SK-N-SH (cell line): ENCODE measurements at regions not wholly inside any gene's neighbourhood (a gene's known extent, or its start where the extent isn't known, plus 50 kb on each side); places are given as distances from the start of the nearest gene placed in this dataset.

Experiments
- CTCF ChIA-PET: fragments of 300-600, 350-600 bp; formaldehyde crosslinking; extraction: SDS; loops from one replicate; lab custom pipeline; 2021; lab: Yijun Ruan, JAX
- POLR2A ChIA-PET: fragments of 350-600 bp; sonication (Branson Sonifier 250); formaldehyde crosslinking; extraction: SDS; loops from one replicate; lab custom pipeline; 2020; ENCODE audit warnings: antibody characterized with exemption, inconsistent platforms; lab: Yijun Ruan, JAX
- DNase-seq: peaks from one replicate; pipeline ENCODE4 v3.0.0; 2012
- H2AFZ ChIP-seq: fragments of 200-600 bp; sonication (generic); 2 replicates; pipeline ENCODE4 v1.8.1; 2016; ENCODE audit warnings: antibody characterized with exemption, mild to moderate bottlenecking, low read depth
- H3F3A ChIP-seq: fragments of 200-600 bp; sonication (generic); replicated peaks from 2 replicates; pipeline ENCODE3; 2016; ENCODE audit warnings: antibody characterized with exemption, mild to moderate bottlenecking; ENCODE audit not compliant: insufficient read depth
- H3K27ac ChIP-seq, 2 experiments: fragments of 200-500 bp in 1 of 2; fragments of 200-600 bp in 1 of 2; sonication (Bioruptor generic) in 1 of 2; sonication (generic), shearing (Covaris generic) in 1 of 2; 2 replicates each; pipeline versions ENCODE4 v1.5.1 to v1.6.1; 2014 to 2016; ENCODE audit warnings: low read depth in 2 of 2, inconsistent platforms in 1 of 2, low read length in 1 of 2, mild to moderate bottlenecking in 1 of 2, mixed read lengths in 1 of 2
- H3K27me3 ChIP-seq: fragments of 200-600 bp; sonication (generic), shearing (Covaris generic); 2 replicates; pipeline ENCODE4 v1.6.1; 2016; ENCODE audit warnings: mixed run types; ENCODE audit not compliant: insufficient read depth
- H3K36me3 ChIP-seq, 2 experiments: fragments of 200-500 bp in 1 of 2; fragments of 200-600 bp in 1 of 2; sonication (Bioruptor generic) in 1 of 2; sonication (generic) in 1 of 2; replicated peaks in 1 of 2; 2 replicates each; pipeline versions ENCODE3 to v1.5.1; 2014 to 2016; ENCODE audit warnings: low read length in 1 of 2, mild to moderate bottlenecking in 1 of 2; ENCODE audit not compliant: insufficient read depth in 2 of 2, control insufficient read depth in 1 of 2
- H3K4me1 ChIP-seq, 2 experiments: fragments of 200-500 bp in 1 of 2; fragments of 200-600 bp in 1 of 2; sonication (Bioruptor generic) in 1 of 2; sonication (generic), shearing (Covaris generic) in 1 of 2; 2 replicates each; pipeline versions ENCODE4 v1.5.1 to v1.6.1; 2014 to 2016; ENCODE audit warnings: low read depth in 1 of 2, low read length in 1 of 2, mixed run types in 1 of 2; ENCODE audit not compliant: insufficient read depth in 2 of 2, control insufficient read depth in 1 of 2
- H3K4me2 ChIP-seq: fragments of 200-600 bp; sonication (generic), shearing (Covaris generic); 2 replicates; pipeline ENCODE4 v1.6.1; 2017; ENCODE audit warnings: mixed run types
- H3K4me3 ChIP-seq, 2 experiments: fragments of 200-500 bp in 1 of 2; fragments of 200-600 bp in 1 of 2; sonication (Bioruptor generic) in 1 of 2; sonication (generic), shearing (Covaris generic) in 1 of 2; 2 replicates each; pipeline versions ENCODE4 v1.5.1 to v1.8.1; 2014 to 2016; ENCODE audit warnings: low read depth in 2 of 2, inconsistent platforms in 1 of 2, low read length in 1 of 2, mild to moderate bottlenecking in 1 of 2, mixed read lengths in 1 of 2, moderate library complexity in 1 of 2
- H3K79me2 ChIP-seq: fragments of 200-600 bp; sonication (generic); 2 replicates; pipeline ENCODE4 v1.8.1; 2017; ENCODE audit warnings: mild to moderate bottlenecking; ENCODE audit not compliant: insufficient read depth
- H3K9ac ChIP-seq: fragments of 200-600 bp; sonication (generic); 2 replicates; pipeline ENCODE4 v1.6.1; 2017; ENCODE audit warnings: mixed run types
- H3K9me2 ChIP-seq: fragments of 200-600 bp; sonication (generic); 2 replicates; pipeline ENCODE4 v1.6.1; 2017; ENCODE audit warnings: mixed run types
- H3K9me3 ChIP-seq: fragments of 200-600 bp; sonication (generic); 2 replicates; pipeline ENCODE4 v1.6.1; 2017; ENCODE audit warnings: mixed run types, mild to moderate bottlenecking, moderate library complexity
- H4K20me1 ChIP-seq: fragments of 200-600 bp; sonication (generic); 2 replicates; pipeline ENCODE4 v1.6.1; 2017; ENCODE audit warnings: mild to moderate bottlenecking, mixed run types; ENCODE audit not compliant: insufficient read depth
- ELF1 ChIP-seq: IDR thresholded peaks from 2 replicates; pipeline ENCODE4 v1.4.0; 2012
- EZH2phosphoT487 ChIP-seq: fragments of 200-600 bp; sonication (generic); IDR thresholded peaks from 2 replicates; pipeline ENCODE4 v1.6.1; 2017; ENCODE audit warnings: low read depth, mixed run types, mild to moderate bottlenecking, antibody characterized with exemption, moderate library complexity, borderline replicate concordance
- FOXJ3 ChIP-seq: sonication (generic); formaldehyde crosslinking; IDR thresholded peaks from 2 replicates; pipeline ENCODE4 v1.5.1; 2020; ENCODE audit warnings: mild to moderate bottlenecking, missing genetic modification reagents
- FOXM1 ChIP-seq: IDR thresholded peaks from 2 replicates; pipeline ENCODE4 v1.4.0; 2012; ENCODE audit warnings: low read depth, mild to moderate bottlenecking
- GABPA ChIP-seq: IDR thresholded peaks from 2 replicates; pipeline ENCODE4 v1.4.0; 2012; ENCODE audit warnings: low read depth, mild to moderate bottlenecking
- JUND ChIP-seq: IDR thresholded peaks from 2 replicates; pipeline ENCODE4 v1.4.0; 2012
- MEF2A ChIP-seq: IDR thresholded peaks from 2 replicates; pipeline ENCODE4 v1.4.0; 2012; ENCODE audit warnings: low read depth, borderline replicate concordance
- NRF1 ChIP-seq: IDR thresholded peaks from 2 replicates; pipeline ENCODE4 v1.6.1; 2012; ENCODE audit warnings: low read depth, mild to moderate bottlenecking, low read length
- RCOR1 ChIP-seq: fragments of 150-350 bp; IDR thresholded peaks from 2 replicates; pipeline ENCODE4 v1.6.1; 2017; ENCODE audit warnings: antibody characterized with exemption, low read length
- SIN3A ChIP-seq: IDR thresholded peaks from 2 replicates; pipeline ENCODE4 v1.6.1; 2012; ENCODE audit warnings: low read depth, mild to moderate bottlenecking, low read length, moderate library complexity, borderline replicate concordance
- SMC3 ChIP-seq: IDR thresholded peaks from 2 replicates; pipeline ENCODE4 v1.6.1; 2012; ENCODE audit warnings: low read depth, low read length, improper control_type of control experiment
- TAF1 ChIP-seq: IDR thresholded peaks from 2 replicates; pipeline ENCODE4 v1.6.1; 2012; ENCODE audit warnings: low read depth, mild to moderate bottlenecking, low read length, moderate library complexity, borderline replicate concordance
- TEAD4 ChIP-seq: IDR thresholded peaks from 2 replicates; pipeline ENCODE4 v1.4.0; 2012; ENCODE audit warnings: mild to moderate bottlenecking, borderline replicate concordance; ENCODE audit not compliant: insufficient read depth
- YY1 ChIP-seq: IDR thresholded peaks from 2 replicates; pipeline ENCODE4 v1.4.0; 2012; ENCODE audit warnings: low read depth, mild to moderate bottlenecking
- WGBS: methylation state at CpG from one replicate; pipeline ENCODE4 v1.1.6; 2017; ENCODE audit warnings: low lambda C conversion rate; 5-methylcytosine and 5-hydroxymethylcytosine counted together
- TF ChIP-seq, protein P1 (sequence below): IDR thresholded peaks from 2 replicates; pipeline ENCODE4; 2012
- TF ChIP-seq, protein P2 (sequence below): fragments of 150-350 bp; IDR thresholded peaks from 2 replicates; pipeline ENCODE4 v1.6.1; 2017; ENCODE audit warnings: antibody characterized with exemption, low read length, low read depth, borderline replicate concordance
- TF ChIP-seq, protein P3 (sequence below): IDR thresholded peaks from 2 replicates; pipeline ENCODE4 v1.4.0; 2012; ENCODE audit warnings: low read depth, borderline replicate concordance
- TF ChIP-seq, protein P4 (sequence below): IDR thresholded peaks from 2 replicates; pipeline ENCODE4 v1.4.0; 2012; ENCODE audit warnings: low read depth
- TF ChIP-seq, protein P5 (sequence below): IDR thresholded peaks from 2 replicates; pipeline ENCODE4 v1.4.0; 2012; ENCODE audit warnings: low read depth, borderline replicate concordance
- TF ChIP-seq, protein P6 (sequence below): IDR thresholded peaks from 2 replicates; pipeline ENCODE4 v1.6.1; 2012; ENCODE audit warnings: mild to moderate bottlenecking, low read depth, low read length, moderate library complexity

DNA sequence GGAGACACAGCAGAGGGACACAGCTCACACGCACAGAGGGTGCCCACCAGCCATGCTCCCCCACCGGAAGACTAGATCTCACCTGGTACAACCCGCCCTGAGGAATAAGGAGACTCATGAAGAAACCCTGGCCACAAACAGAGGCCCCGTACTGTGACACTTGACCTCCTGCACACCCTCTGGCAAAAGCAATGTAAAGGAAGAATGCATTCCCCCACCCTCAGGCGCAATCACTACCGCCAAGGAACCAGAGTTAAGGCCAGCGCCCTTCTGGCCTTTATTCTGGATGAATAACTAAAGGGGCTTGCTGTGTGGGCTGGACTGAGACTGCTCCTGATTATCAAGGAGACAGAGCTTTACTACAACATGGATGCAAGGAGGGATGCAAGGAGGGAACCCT, 509.2 kb upstream of the SPHKAP start:
- ChIA-PET POLR2A (no interaction called here), CTCF (interaction anchor here (0.8 to 1.6 kb wide), 2 partner anchors 440 to 583 kb away, joined by 3 to 4 read pairs; no protein-coding TSS in a partner anchor)
- Histone ChIP-seq H3K27ac (no peak overlapping the region), H3K4me2 (no peak overlapping the region), H2AFZ (no peak overlapping the region), H3K27me3 (no peaks in the 10 kb centered on the region), H3K79me2 (no peaks in the 10 kb centered on the region), H3F3A (no peaks in the 10 kb centered on the region), H3K4me1 (peaks cover 0 to 4% of the 10 kb centered on the region in 2 experiments; a peak in 1 of 4 replicates), H3K9ac (no peak overlapping the region), H3K36me3 (no peaks in the 10 kb centered on the region), H3K9me2 (no peaks in the 10 kb centered on the region), H4K20me1 (no peaks in the 10 kb centered on the region), H3K9me3 (no peaks in the 10 kb centered on the region), H3K4me3 (no peak overlapping the region)
- no peak for DNase-seq
- WGBS, result 56% methylated on average over 4 of the region's 7 CpGs
- TF ChIP-seq, protein P1, sequence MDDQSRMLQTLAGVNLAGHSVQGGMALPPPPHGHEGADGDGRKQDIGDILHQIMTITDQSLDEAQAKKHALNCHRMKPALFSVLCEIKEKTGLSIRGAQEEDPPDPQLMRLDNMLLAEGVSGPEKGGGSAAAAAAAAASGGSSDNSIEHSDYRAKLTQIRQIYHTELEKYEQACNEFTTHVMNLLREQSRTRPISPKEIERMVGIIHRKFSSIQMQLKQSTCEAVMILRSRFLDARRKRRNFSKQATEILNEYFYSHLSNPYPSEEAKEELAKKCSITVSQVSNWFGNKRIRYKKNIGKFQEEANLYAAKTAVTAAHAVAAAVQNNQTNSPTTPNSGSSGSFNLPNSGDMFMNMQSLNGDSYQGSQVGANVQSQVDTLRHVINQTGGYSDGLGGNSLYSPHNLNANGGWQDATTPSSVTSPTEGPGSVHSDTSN, result no peak
- TF ChIP-seq JUND, result no peak
- TF ChIP-seq RCOR1, result no peak
- TF ChIP-seq, protein P2, sequence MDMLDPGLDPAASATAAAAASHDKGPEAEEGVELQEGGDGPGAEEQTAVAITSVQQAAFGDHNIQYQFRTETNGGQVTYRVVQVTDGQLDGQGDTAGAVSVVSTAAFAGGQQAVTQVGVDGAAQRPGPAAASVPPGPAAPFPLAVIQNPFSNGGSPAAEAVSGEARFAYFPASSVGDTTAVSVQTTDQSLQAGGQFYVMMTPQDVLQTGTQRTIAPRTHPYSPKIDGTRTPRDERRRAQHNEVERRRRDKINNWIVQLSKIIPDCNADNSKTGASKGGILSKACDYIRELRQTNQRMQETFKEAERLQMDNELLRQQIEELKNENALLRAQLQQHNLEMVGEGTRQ, result no peak
- TF ChIP-seq EZH2phosphoT487, result no peak
- TF ChIP-seq, protein P3, sequence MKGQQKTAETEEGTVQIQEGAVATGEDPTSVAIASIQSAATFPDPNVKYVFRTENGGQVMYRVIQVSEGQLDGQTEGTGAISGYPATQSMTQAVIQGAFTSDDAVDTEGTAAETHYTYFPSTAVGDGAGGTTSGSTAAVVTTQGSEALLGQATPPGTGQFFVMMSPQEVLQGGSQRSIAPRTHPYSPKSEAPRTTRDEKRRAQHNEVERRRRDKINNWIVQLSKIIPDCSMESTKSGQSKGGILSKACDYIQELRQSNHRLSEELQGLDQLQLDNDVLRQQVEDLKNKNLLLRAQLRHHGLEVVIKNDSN, result no peak
- no peak for TF ChIP-seq FOXJ3
- TF ChIP-seq, protein P4, sequence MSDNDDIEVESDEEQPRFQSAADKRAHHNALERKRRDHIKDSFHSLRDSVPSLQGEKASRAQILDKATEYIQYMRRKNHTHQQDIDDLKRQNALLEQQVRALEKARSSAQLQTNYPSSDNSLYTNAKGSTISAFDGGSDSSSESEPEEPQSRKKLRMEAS, result no peak
- TF ChIP-seq YY1, result no peak
- no peak for TF ChIP-seq FOXM1
- TF ChIP-seq SMC3, result no peak
- TF ChIP-seq MEF2A, result no peak
- no peak for TF ChIP-seq TAF1
- no peak for TF ChIP-seq NRF1
- TF ChIP-seq ELF1, result no peak
- no peak for TF ChIP-seq SIN3A
- TF ChIP-seq GABPA, result no peak
- TF ChIP-seq, protein P5, sequence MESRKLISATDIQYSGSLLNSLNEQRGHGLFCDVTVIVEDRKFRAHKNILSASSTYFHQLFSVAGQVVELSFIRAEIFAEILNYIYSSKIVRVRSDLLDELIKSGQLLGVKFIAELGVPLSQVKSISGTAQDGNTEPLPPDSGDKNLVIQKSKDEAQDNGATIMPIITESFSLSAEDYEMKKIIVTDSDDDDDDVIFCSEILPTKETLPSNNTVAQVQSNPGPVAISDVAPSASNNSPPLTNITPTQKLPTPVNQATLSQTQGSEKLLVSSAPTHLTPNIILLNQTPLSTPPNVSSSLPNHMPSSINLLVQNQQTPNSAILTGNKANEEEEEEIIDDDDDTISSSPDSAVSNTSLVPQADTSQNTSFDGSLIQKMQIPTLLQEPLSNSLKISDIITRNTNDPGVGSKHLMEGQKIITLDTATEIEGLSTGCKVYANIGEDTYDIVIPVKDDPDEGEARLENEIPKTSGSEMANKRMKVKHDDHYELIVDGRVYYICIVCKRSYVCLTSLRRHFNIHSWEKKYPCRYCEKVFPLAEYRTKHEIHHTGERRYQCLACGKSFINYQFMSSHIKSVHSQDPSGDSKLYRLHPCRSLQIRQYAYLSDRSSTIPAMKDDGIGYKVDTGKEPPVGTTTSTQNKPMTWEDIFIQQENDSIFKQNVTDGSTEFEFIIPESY, result no peak
- TF ChIP-seq, protein P6, sequence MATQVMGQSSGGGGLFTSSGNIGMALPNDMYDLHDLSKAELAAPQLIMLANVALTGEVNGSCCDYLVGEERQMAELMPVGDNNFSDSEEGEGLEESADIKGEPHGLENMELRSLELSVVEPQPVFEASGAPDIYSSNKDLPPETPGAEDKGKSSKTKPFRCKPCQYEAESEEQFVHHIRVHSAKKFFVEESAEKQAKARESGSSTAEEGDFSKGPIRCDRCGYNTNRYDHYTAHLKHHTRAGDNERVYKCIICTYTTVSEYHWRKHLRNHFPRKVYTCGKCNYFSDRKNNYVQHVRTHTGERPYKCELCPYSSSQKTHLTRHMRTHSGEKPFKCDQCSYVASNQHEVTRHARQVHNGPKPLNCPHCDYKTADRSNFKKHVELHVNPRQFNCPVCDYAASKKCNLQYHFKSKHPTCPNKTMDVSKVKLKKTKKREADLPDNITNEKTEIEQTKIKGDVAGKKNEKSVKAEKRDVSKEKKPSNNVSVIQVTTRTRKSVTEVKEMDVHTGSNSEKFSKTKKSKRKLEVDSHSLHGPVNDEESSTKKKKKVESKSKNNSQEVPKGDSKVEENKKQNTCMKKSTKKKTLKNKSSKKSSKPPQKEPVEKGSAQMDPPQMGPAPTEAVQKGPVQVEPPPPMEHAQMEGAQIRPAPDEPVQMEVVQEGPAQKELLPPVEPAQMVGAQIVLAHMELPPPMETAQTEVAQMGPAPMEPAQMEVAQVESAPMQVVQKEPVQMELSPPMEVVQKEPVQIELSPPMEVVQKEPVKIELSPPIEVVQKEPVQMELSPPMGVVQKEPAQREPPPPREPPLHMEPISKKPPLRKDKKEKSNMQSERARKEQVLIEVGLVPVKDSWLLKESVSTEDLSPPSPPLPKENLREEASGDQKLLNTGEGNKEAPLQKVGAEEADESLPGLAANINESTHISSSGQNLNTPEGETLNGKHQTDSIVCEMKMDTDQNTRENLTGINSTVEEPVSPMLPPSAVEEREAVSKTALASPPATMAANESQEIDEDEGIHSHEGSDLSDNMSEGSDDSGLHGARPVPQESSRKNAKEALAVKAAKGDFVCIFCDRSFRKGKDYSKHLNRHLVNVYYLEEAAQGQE, result no peak
- TF ChIP-seq TEAD4, result no peak
